22Rv1 (cell line): ENCODE measurements at regions not wholly inside any gene's neighbourhood (a gene's known extent, or its start where the extent isn't known, plus 50 kb on each side); places are given as distances from the start of the nearest gene placed in this dataset.

Experiments
- CTCF ChIP-seq: fragments of 450-650 bp; IDR thresholded peaks from 2 replicates; pipeline ENCODE4 v1.5.1; 2017; ENCODE audit warnings: mild to moderate bottlenecking
- ZFX ChIP-seq: fragments of 450-650 bp; IDR thresholded peaks from 2 replicates; pipeline ENCODE4 v1.6.1; 2017; ENCODE audit warnings: antibody characterized with exemption, borderline replicate concordance

GRCh38 chr4:18138076-18138665, 116.6 kb upstream of the LCORL start:
- TF ChIP-seq CTCF (no peak), ZFX (no peak)
